GM18520 (cell line): ENCODE measurements at regions not wholly inside any gene's neighbourhood (a gene's known extent, or its start where the extent isn't known, plus 50 kb on each side); places are given as distances from the start of the nearest gene placed in this dataset.
"Not testable (repeated sequence)": the region's sequence is repeated elsewhere in the genome, so short reads cannot be mapped to it uniquely, and the experiment has no call there.

Experiments
- ATAC-seq: cut with Tn5 transposase; IDR thresholded peaks from one replicate; pipeline ENCODE4 v1.9.1; 2021; ENCODE audit not compliant: unreplicated experiment

GRCh38 chr9:129458663-129459546, 162.0 kb downstream of the C9orf50 start:
- no peak for ATAC-seq

GRCh38 chr9:129458155-129458661, 162.7 kb downstream of the C9orf50 start:
- no peak for ATAC-seq

- no peak for ATAC-seq
Measured at GRCh38 chr9:129457325-129457779, 163.5 kb downstream of the C9orf50 start.

GRCh38 chr9:129456549-129457324, 164.2 kb downstream of the C9orf50 start:
- no peak for ATAC-seq

- no peak for ATAC-seq
Measured at GRCh38 chr9:129455151-129455995, 165.5 kb downstream of the C9orf50 start.

- ATAC-seq = no peak
Measured at GRCh38 chr9:129454467-129455067, 166.3 kb downstream of the C9orf50 start.

GRCh38 chr9:129453734-129454133, 167.2 kb downstream of the C9orf50 start:
- no peak for ATAC-seq

GRCh38 chr9:129451669-129452068, 169.2 kb downstream of the C9orf50 start:
- no peak for ATAC-seq

- no peak for ATAC-seq
Measured at GRCh38 chr9:129451089-129451656, 169.7 kb downstream of the C9orf50 start.

GRCh38 chr9:129449066-129449465, 171.8 kb downstream of the C9orf50 start:
- ATAC-seq = no peak

GRCh38 chr9:129446828-129447550, 173.9 kb downstream of the C9orf50 start:
- no peak for ATAC-seq

GRCh38 chr9:129445794-129446306, 175.1 kb downstream of the C9orf50 start:
- no peak for ATAC-seq

GRCh38 chr9:129443515-129444164, 177.3 kb downstream of the C9orf50 start:
- ATAC-seq = not testable (repeated sequence)

- no peak for ATAC-seq
Measured at GRCh38 chr9:129442803-129443511, 177.9 kb downstream of the C9orf50 start.

- ATAC-seq = no peak
Measured at GRCh38 chr9:129441852-129442251, 179.0 kb downstream of the C9orf50 start.

GRCh38 chr9:129440435-129441186, 180.3 kb downstream of the C9orf50 start:
- ATAC-seq = no peak

- ATAC-seq = no peak
Measured at GRCh38 chr9:129439242-129439641, 181.7 kb downstream of the C9orf50 start.
